ENCODE measurements at regions not wholly inside any gene's neighbourhood (a gene's known extent, or its start where the extent isn't known, plus 50 kb on each side); places are given as distances from the start of the nearest gene placed in this dataset.

GRCh38 chr6:103011605-103012004 lies 1618.1 kb downstream of the GRIK2 start:
- TF ChIP-seq YY1 (IDR thresholded peaks at IDR 0.05; ENCODE audit: insufficient read depth, insufficient read length), result no peak
- no peak for TF ChIP-seq ZNF274 (IDR thresholded peaks at IDR 0.05; ENCODE audit: low read depth, low read length)
- no peak for TF ChIP-seq SUZ12 (IDR thresholded peaks at IDR 0.05; ENCODE audit: extremely low read depth, insufficient read depth, insufficient read length)
